HG03135 (cell line): ENCODE measurements at regions not wholly inside any gene's neighbourhood (a gene's known extent, or its start where the extent isn't known, plus 50 kb on each side); places are given as distances from the start of the nearest gene placed in this dataset.
"Not testable (repeated sequence)": the region's sequence is repeated elsewhere in the genome, so short reads cannot be mapped to it uniquely, and the experiment has no call there.

Source experiments
- ATAC-seq: cut with Tn5 transposase; IDR thresholded peaks from one replicate; pipeline ENCODE4 v1.9.1; 2021; ENCODE audit warnings: mild to moderate bottlenecking, moderate library complexity; ENCODE audit not compliant: unreplicated experiment

- ATAC-seq = no peak
Measured at GRCh38 chr3:16070707-16071106, 103.8 kb upstream of the GALNT15 start.

- ATAC-seq = no peak
Measured at GRCh38 chr3:16071206-16071605, 103.3 kb upstream of the GALNT15 start.

GRCh38 chr3:16072420-16073110 lies 101.9 kb upstream of the GALNT15 start:
- no peak for ATAC-seq

- no peak for ATAC-seq
Measured at GRCh38 chr3:16073203-16073602, 101.3 kb upstream of the GALNT15 start.

- ATAC-seq = not testable (repeated sequence)
Measured at GRCh38 chr3:16073990-16074671, 100.3 kb upstream of the GALNT15 start.

GRCh38 chr3:16075647-16076046 lies 98.8 kb upstream of the GALNT15 start:
- ATAC-seq = no peak

- no peak for ATAC-seq
Measured at GRCh38 chr3:16076564-16076963, 97.9 kb upstream of the GALNT15 start.

GRCh38 chr3:16077146-16077545 lies 97.3 kb upstream of the GALNT15 start:
- not testable (repeated sequence) for ATAC-seq

GRCh38 chr3:16077681-16078080 lies 96.8 kb upstream of the GALNT15 start:
- not testable (repeated sequence) for ATAC-seq

GRCh38 chr3:16079519-16079918 lies 95.0 kb upstream of the GALNT15 start:
- ATAC-seq = no peak

GRCh38 chr3:16081661-16082060 lies 92.8 kb upstream of the GALNT15 start:
- ATAC-seq = no peak

- no peak for ATAC-seq
Measured at GRCh38 chr3:16084887-16085286, 89.6 kb upstream of the GALNT15 start.

- ATAC-seq = no peak
Measured at GRCh38 chr3:16085410-16085809, 89.1 kb upstream of the GALNT15 start.

- ATAC-seq = no peak
Measured at GRCh38 chr3:16085884-16086608, 88.4 kb upstream of the GALNT15 start.

GRCh38 chr3:16086690-16087089 lies 87.8 kb upstream of the GALNT15 start:
- no peak for ATAC-seq

- no peak for ATAC-seq
Measured at GRCh38 chr3:16088496-16088895, 86.0 kb upstream of the GALNT15 start.

GRCh38 chr3:16089521-16089920 lies 85.0 kb upstream of the GALNT15 start:
- no peak for ATAC-seq

GRCh38 chr3:16090024-16090423 lies 84.5 kb upstream of the GALNT15 start:
- ATAC-seq = no peak

- ATAC-seq = no peak
Measured at GRCh38 chr3:16090706-16091105, 83.8 kb upstream of the GALNT15 start.

- no peak for ATAC-seq
Measured at GRCh38 chr3:16092923-16093322, 81.6 kb upstream of the GALNT15 start.

GRCh38 chr3:16101295-16102186 lies 72.9 kb upstream of the GALNT15 start:
- no peak for ATAC-seq
